GM12878 (cell line): ENCODE measurements at regions not wholly inside any gene's neighbourhood (a gene's known extent, or its start where the extent isn't known, plus 50 kb on each side); places are given as distances from the start of the nearest gene placed in this dataset.

Experiments used
- ATAC-seq: fragments of 200-7000 bp; cut with Tn5 transposase; 3 replicates; pipeline ENCODE4 v1.9.1; 2020; ENCODE audit warnings: mild to moderate bottlenecking, moderate library complexity
- BruUV-seq: library from RNA; stranded (reverse); fragments of 400-500 nt; replicated peaks from 2 replicates; lab custom pipeline; 2021; lab: Mats Ljungman, UMichigan
- CTCF ChIA-PET: fragments of 300-600 bp; sonication (Branson Sonifier 250); formaldehyde crosslinking; extraction: SDS; loops from one replicate; lab custom pipeline; 2021; ENCODE audit warnings: inconsistent platforms; lab: Yijun Ruan, JAX
- POLR2A ChIA-PET: fragments of 350-600 bp; formaldehyde crosslinking; extraction: SDS; loops from one replicate; lab custom pipeline; 2021; ENCODE audit warnings: inconsistent platforms; lab: Charles Lee
- RAD21 ChIA-PET: fragments of 300-600 bp; sonication (Branson Sonifier 250); formaldehyde crosslinking; loops from one replicate; lab custom pipeline; 2023; ENCODE audit warnings: antibody characterized with exemption; ENCODE audit not compliant: unreplicated experiment; lab: Charles Lee
- SMC1A ChIA-PET: fragments of 300-600 bp; sonication (Branson Sonifier 250); formaldehyde crosslinking; loops from one replicate; lab custom pipeline; 2023; ENCODE audit not compliant: unreplicated experiment, uncharacterized antibody; lab: Charles Lee
- DNase-seq: peaks from one replicate; pipeline ENCODE4 v3.0.0-alpha.2; 2011; ENCODE audit warnings: low read depth, low spot score
- FAIRE-seq: peaks from 3 replicates; lab custom pipeline; 2011; peaks lifted over from hg19 to GRCh38; lab: Jason Lieb, UNC
- H2AFZ ChIP-seq: 2 replicates; pipeline ENCODE4 v1.6.0; 2011; ENCODE audit warnings: low read depth, low read length, control low read depth; ENCODE audit not compliant: control insufficient read depth
- H3K27ac ChIP-seq: 2 replicates; pipeline ENCODE4 v1.5.1; 2011; ENCODE audit warnings: control low read depth; ENCODE audit not compliant: control insufficient read depth, insufficient read depth
- H3K27me3 ChIP-seq, 2 experiments: replicated peaks in 1 of 2; 2 replicates each; pipeline versions ENCODE4 v1.6.0 to v1.6.1; 2011; ENCODE audit warnings: low read length in 1 of 2; ENCODE audit not compliant: control insufficient read depth in 2 of 2, insufficient read depth in 2 of 2
- H3K36me3 ChIP-seq, 2 experiments: 2 replicates each; pipeline ENCODE4 v1.5.1; 2011; ENCODE audit warnings: low read length in 1 of 2; ENCODE audit not compliant: control insufficient read depth in 2 of 2, insufficient read depth in 2 of 2
- H3K4me1 ChIP-seq: 2 replicates; pipeline ENCODE4 v1.6.1; 2011; ENCODE audit warnings: mild to moderate bottlenecking, low read length, moderate library complexity, mixed read lengths; ENCODE audit not compliant: control insufficient read depth, insufficient read depth
- H3K4me2 ChIP-seq: 2 replicates; pipeline ENCODE4 v1.6.0; 2011; ENCODE audit warnings: control low read depth; ENCODE audit not compliant: control insufficient read depth, insufficient read depth
- H3K4me3 ChIP-seq: fragments of 200-600 bp; sonication (generic); 2 replicates; pipeline ENCODE4 v1.5.1; 2016
- H3K79me2 ChIP-seq: 2 replicates; pipeline ENCODE4 v1.6.0; 2011; ENCODE audit warnings: low read length; ENCODE audit not compliant: control insufficient read depth, insufficient read depth
- H3K9ac ChIP-seq: 2 replicates; pipeline ENCODE4 v1.8.0; 2011; ENCODE audit warnings: low read length, control low read depth, mixed read lengths; ENCODE audit not compliant: control insufficient read depth, insufficient read depth
- H3K9me3 ChIP-seq: replicated peaks from 3 replicates; pipeline ENCODE4 v1.5.1; 2011; ENCODE audit warnings: mild to moderate bottlenecking, low read length; ENCODE audit not compliant: control insufficient read depth, insufficient read depth
- H4K20me1 ChIP-seq: 2 replicates; pipeline ENCODE4 v1.6.0; 2011; ENCODE audit not compliant: control insufficient read depth, insufficient read depth
- CHD1 ChIP-seq: IDR thresholded peaks from 2 replicates; pipeline ENCODE4 v1.6.1; 2012; ENCODE audit warnings: low read depth, low read length, improper control_type of control experiment
- CREB1 ChIP-seq: IDR thresholded peaks from 2 replicates; pipeline ENCODE4 v1.6.1; 2012; ENCODE audit warnings: low read depth, mild to moderate bottlenecking, inconsistent platforms
- ESRRA ChIP-seq: IDR thresholded peaks from 2 replicates; pipeline ENCODE4 v1.6.1; 2012; ENCODE audit warnings: mild to moderate bottlenecking, low read length, improper control_type of control experiment
- FOXK2 ChIP-seq: fragments of 450-650 bp; IDR thresholded peaks from 2 replicates; pipeline ENCODE4 v1.6.1; 2017; ENCODE audit warnings: mild to moderate bottlenecking, moderate library complexity
- KLF5 ChIP-seq: fragments of 450-650 bp; IDR thresholded peaks from 2 replicates; pipeline ENCODE4 v1.6.1; 2014; ENCODE audit warnings: mild to moderate bottlenecking; ENCODE audit not compliant: partially characterized antibody
- MXI1 ChIP-seq: fragments of 150-350 bp; IDR thresholded peaks from 2 replicates; pipeline ENCODE4 v1.6.1; 2011; ENCODE audit warnings: low read depth, mild to moderate bottlenecking, inconsistent platforms, low read length, improper control_type of control experiment
- MYC ChIP-seq: IDR thresholded peaks from 2 replicates; pipeline ENCODE4 v1.6.1; 2011; ENCODE audit warnings: mild to moderate bottlenecking, low read length, moderate library complexity, inconsistent platforms; ENCODE audit not compliant: insufficient read depth, insufficient replicate concordance, insufficient read length, severe bottlenecking
- NBN ChIP-seq: fragments of 450-650 bp; IDR thresholded peaks from 2 replicates; pipeline ENCODE4 v1.6.1; 2016
- NFYB ChIP-seq: IDR thresholded peaks from 2 replicates; pipeline ENCODE4 v1.6.1; 2011; ENCODE audit warnings: low read depth, mild to moderate bottlenecking, low read length, improper control_type of control experiment, moderate library complexity; ENCODE audit not compliant: insufficient read depth
- NR2F1 ChIP-seq: fragments of 450-650 bp; conservative IDR thresholded peaks from 2 replicates; pipeline ENCODE4 v1.6.1; 2017; ENCODE audit warnings: mild to moderate bottlenecking
- NRF1 ChIP-seq: conservative IDR thresholded peaks from 2 replicates; pipeline ENCODE4 v1.6.1; 2011; ENCODE audit warnings: mild to moderate bottlenecking, low read depth, low read length, improper control_type of control experiment
- POLR2AphosphoS2 ChIP-seq: IDR thresholded peaks from 2 replicates; pipeline ENCODE4 v1.6.1; 2011; ENCODE audit warnings: low read depth, mild to moderate bottlenecking, low read length, improper control_type of control experiment, moderate library complexity
- TAF1 ChIP-seq: IDR thresholded peaks from 2 replicates; pipeline ENCODE4 v1.6.1; 2011; ENCODE audit warnings: mild to moderate bottlenecking, low read depth, low read length, borderline replicate concordance
- ZNF274 ChIP-seq: IDR thresholded peaks from one replicate; pipeline ENCODE4 v1.8.0; 2011; ENCODE audit not compliant: insufficient read length, insufficient read depth
- WGBS: methylation state at CpG from one replicate; pipeline ENCODE4 v1.1.6; 2016; ENCODE audit warnings: low lambda C conversion rate; ENCODE audit not compliant: insufficient replicate concordance, insufficient coverage; ENCODE audit errors: missing lambda C conversion rate; 5-methylcytosine and 5-hydroxymethylcytosine counted together
- in situ Hi-C: fragments of 300-500 bp; cut with MboI; formaldehyde crosslinking; loops from 9 replicates; pipeline ENCODE4 v1.14.3; 2018; ENCODE audit warnings: mixed read lengths
- intact Hi-C: fragments of 100-400 bp; cut with micrococcal nuclease; formaldehyde crosslinking; loops from one replicate; pipeline ENCODE4 v1.14.2; 2022; ENCODE audit not compliant: unreplicated experiment
- TF ChIP-seq, protein P1 (sequence below): IDR thresholded peaks from 2 replicates; pipeline ENCODE4 v1.6.1; 2011; ENCODE audit warnings: borderline replicate concordance, low read depth, mild to moderate bottlenecking, moderate library complexity, mixed read lengths, low read length; ENCODE audit not compliant: insufficient read depth; ENCODE audit errors: extremely low read length
- TF ChIP-seq, protein P2 (sequence below): fragments of 450-650 bp; IDR thresholded peaks from 2 replicates; pipeline ENCODE4 v1.6.1; 2017; ENCODE audit warnings: mild to moderate bottlenecking, moderate library complexity

DNA sequence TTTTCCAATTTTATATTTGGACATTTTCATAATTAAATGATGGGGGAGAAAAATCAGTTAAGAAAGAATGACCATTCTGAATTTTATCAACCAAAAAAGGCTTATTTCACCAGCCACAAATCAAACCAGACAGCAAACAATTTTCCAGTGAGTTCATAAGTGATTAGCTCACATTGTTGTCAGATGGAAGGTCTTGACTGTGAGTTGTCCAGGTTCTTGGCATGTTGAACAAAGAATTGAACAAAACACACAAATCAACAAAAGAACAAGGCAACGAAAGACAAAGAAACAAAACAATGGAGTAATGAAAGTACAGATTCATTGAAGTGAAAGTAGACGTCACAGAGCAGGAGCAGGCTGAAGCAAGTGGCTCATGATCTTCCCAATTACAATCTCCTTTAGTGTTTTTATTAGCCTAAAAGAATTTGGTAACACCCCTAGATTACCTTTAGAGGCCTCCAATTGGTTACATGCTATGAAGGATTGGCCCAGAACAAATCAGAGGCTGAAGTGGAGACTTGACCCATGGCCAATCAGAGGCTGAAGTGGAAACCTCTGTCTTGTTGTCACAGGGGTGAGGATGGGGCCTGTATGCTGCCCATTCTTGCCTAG is 248.7 kb downstream of the NEBL start:
- H3K27ac ChIP-seq = no peak overlapping the region
- CTCF ChIA-PET = interaction anchor here (1.0 kb wide), 1 partner anchor 11 kb away, joined by 3 read pairs; no protein-coding TSS in a partner anchor

DNA sequence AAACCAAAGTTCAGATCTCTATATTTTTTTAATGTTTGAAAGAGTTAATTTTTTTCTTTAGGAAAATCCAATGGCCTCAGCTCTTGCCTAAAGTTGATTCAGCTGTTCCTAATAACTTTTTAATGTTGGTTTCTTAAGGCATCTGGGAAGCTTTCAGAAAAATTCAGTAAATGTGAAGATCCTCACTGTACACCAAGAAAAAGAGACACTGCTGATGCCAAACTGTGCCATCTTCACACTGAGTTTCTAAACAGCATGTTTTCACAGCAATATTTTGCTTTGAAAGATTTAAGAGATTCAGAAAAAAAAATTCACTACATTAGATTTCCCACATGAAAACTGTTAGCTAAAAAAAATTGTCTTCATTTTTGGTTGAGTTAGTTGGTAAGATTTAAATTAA is 249.4 kb downstream of the NEBL start:
- intact Hi-C loops = no loop called here
- in situ Hi-C loops = no loop called here
- DNase-seq (no peak), ATAC-seq (no peak), FAIRE-seq (no peak)
- Histone ChIP-seq H3K9ac (no peak overlapping the region), H2AFZ (no peak overlapping the region), H3K4me1 (no peaks in the 10 kb centered on the region), H3K27me3 (no peaks in the 10 kb centered on the region), H3K4me2 (no peak overlapping the region), H3K4me3 (no peak overlapping the region), H4K20me1 (no peaks in the 10 kb centered on the region), H3K79me2 (no peaks in the 10 kb centered on the region), H3K36me3 (no peaks in the 10 kb centered on the region), H3K27ac (no peak overlapping the region), H3K9me3 (no peaks in the 10 kb centered on the region)
- POLR2A ChIA-PET = no interaction called here
- SMC1A ChIA-PET = no interaction called here
- CTCF ChIA-PET = interaction anchor here (1.0 to 1.1 kb wide), 2 partner anchors 10 to 20 kb away, joined by 3 read pairs; no protein-coding TSS in a partner anchor
- RAD21 ChIA-PET = no interaction called here
- BruUV-seq = no TSS peak
- TF ChIP-seq, protein P1, sequence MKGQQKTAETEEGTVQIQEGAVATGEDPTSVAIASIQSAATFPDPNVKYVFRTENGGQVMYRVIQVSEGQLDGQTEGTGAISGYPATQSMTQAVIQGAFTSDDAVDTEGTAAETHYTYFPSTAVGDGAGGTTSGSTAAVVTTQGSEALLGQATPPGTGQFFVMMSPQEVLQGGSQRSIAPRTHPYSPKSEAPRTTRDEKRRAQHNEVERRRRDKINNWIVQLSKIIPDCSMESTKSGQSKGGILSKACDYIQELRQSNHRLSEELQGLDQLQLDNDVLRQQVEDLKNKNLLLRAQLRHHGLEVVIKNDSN = no peak
- TF ChIP-seq CREB1 (no peak), NBN (no peak), NRF1 (no peak), KLF5 (no peak), POLR2AphosphoS2 (no peak), FOXK2 (no peak), MXI1 (no peak), ZNF274 (no peak), NFYB (no peak), TAF1 (no peak)
- TF ChIP-seq, protein P2, sequence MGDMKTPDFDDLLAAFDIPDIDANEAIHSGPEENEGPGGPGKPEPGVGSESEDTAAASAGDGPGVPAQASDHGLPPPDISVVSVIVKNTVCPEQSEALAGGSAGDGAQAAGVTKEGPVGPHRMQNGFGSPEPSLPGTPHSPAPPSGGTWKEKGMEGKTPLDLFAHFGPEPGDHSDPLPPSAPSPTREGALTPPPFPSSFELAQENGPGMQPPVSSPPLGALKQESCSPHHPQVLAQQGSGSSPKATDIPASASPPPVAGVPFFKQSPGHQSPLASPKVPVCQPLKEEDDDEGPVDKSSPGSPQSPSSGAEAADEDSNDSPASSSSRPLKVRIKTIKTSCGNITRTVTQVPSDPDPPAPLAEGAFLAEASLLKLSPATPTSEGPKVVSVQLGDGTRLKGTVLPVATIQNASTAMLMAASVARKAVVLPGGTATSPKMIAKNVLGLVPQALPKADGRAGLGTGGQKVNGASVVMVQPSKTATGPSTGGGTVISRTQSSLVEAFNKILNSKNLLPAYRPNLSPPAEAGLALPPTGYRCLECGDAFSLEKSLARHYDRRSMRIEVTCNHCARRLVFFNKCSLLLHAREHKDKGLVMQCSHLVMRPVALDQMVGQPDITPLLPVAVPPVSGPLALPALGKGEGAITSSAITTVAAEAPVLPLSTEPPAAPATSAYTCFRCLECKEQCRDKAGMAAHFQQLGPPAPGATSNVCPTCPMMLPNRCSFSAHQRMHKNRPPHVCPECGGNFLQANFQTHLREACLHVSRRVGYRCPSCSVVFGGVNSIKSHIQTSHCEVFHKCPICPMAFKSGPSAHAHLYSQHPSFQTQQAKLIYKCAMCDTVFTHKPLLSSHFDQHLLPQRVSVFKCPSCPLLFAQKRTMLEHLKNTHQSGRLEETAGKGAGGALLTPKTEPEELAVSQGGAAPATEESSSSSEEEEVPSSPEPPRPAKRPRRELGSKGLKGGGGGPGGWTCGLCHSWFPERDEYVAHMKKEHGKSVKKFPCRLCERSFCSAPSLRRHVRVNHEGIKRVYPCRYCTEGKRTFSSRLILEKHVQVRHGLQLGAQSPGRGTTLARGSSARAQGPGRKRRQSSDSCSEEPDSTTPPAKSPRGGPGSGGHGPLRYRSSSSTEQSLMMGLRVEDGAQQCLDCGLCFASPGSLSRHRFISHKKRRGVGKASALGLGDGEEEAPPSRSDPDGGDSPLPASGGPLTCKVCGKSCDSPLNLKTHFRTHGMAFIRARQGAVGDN = no peak

More for the DNA sequence above, 248.7 kb downstream of the NEBL start:
- Histone ChIP-seq H3K4me2 (no peak overlapping the region), H3K27me3 (no peaks in the 10 kb centered on the region), H3K79me2 (no peaks in the 10 kb centered on the region), H4K20me1 (no peaks in the 10 kb centered on the region), H2AFZ (no peak overlapping the region), H3K9ac (no peak overlapping the region), H3K4me1 (no peaks in the 10 kb centered on the region), H3K9me3 (no peaks in the 10 kb centered on the region), H3K4me3 (no peak overlapping the region), H3K36me3 (no peaks in the 10 kb centered on the region)
- in situ Hi-C loops = no loop called here
- POLR2A ChIA-PET = no interaction called here
- SMC1A ChIA-PET = no interaction called here
- TF ChIP-seq ESRRA (no peak), MYC (no peak), NR2F1 (no peak), CHD1 (no peak)
- RAD21 ChIA-PET = no interaction called here
- no TSS peak for BruUV-seq
- FAIRE-seq = no peak
- no peak for DNase-seq
- intact Hi-C loops = no loop called here
- ATAC-seq = no peak
- 0% methylated on average over 2 of the region's 2 CpGs for WGBS
